ENCODE measurements at regions not wholly inside any gene's neighbourhood (a gene's known extent, or its start where the extent isn't known, plus 50 kb on each side); places are given as distances from the start of the nearest gene placed in this dataset.

GRCh38 chr14:42541535-42542001 is 934.9 kb downstream of the LRFN5 start:
- TF ChIP-seq CTCF (conservative IDR thresholded peaks at IDR 0.05) (no peak), ZFX (IDR thresholded peaks at IDR 0.05) (no peak)
